ENCODE measurements at regions not wholly inside any gene's neighbourhood (a gene's known extent, or its start where the extent isn't known, plus 50 kb on each side); places are given as distances from the start of the nearest gene placed in this dataset.

DNA sequence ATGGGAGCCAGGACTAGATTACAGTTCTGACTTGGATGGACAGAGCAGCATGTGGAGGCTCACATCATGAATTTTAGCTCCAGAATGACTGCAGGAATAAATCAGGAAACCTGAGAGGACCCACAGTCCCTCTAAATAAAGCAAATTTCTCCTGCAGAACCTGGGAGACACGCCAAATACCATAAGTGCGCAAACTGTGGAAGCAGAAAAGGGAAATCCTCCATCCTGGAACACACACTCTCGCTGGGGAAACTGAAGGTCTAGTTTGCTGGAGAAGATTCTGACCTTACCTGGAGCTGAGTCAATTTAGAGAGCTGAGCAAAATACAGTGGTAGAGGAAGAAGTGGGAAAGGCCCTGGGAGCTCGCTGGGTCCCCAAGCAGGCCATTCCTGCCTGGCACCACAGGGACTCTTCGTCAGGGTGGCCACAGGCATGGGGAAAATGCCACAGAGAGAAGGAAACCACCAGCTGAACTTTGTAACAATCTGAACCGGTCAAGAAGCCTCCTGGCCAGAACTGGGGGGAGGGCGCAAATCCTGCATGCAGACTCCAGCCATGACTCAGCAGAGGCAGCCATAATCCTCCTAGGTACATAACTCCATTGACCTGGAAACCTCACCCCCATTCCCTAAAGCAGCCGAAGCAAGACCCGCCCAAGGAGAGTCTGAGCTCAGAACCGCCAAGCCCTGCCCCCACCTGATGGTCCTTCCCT lies 390.9 kb downstream of the LRRC70 start:
- H3K79me2 ChIP-seq (ENCODE audit: control insufficient read depth, insufficient read depth, low read length, unreplicated experiment): no peaks in the 10 kb centered on the region
- H3K27ac ChIP-seq (ENCODE audit: low read depth, low read length): no peak overlapping the region
- no peaks in the 10 kb centered on the region for H3K27me3 ChIP-seq (ENCODE audit: insufficient read depth, low read length)
- no peak overlapping the region for H3K4me3 ChIP-seq (ENCODE audit: low read depth, low read length)
- no peaks in the 10 kb centered on the region for H3K4me1 ChIP-seq (ENCODE audit: control insufficient read depth, insufficient read depth, low read length, unreplicated experiment)
- no peak overlapping the region for H2AFZ ChIP-seq (ENCODE audit: low read length, unreplicated experiment)
- H3K36me3 ChIP-seq (ENCODE audit: insufficient read depth, low read length): no peaks in the 10 kb centered on the region

- H2AFZ ChIP-seq (ENCODE audit: low read length, unreplicated experiment): no peak overlapping the region
- no peaks in the 10 kb centered on the region for H3K79me2 ChIP-seq (ENCODE audit: control insufficient read depth, insufficient read depth, low read length, unreplicated experiment)
- no peaks in the 10 kb centered on the region for H3K4me1 ChIP-seq (ENCODE audit: control insufficient read depth, insufficient read depth, low read length, unreplicated experiment)
- no peak overlapping the region for H3K4me3 ChIP-seq (ENCODE audit: low read depth, low read length)
- H3K27ac ChIP-seq (ENCODE audit: low read depth, low read length): no peak overlapping the region
- H3K27me3 ChIP-seq (ENCODE audit: insufficient read depth, low read length): no peaks in the 10 kb centered on the region
- H3K36me3 ChIP-seq (ENCODE audit: insufficient read depth, low read length): no peaks in the 10 kb centered on the region
These were observed 385.8 kb downstream of the LRRC70 start for GRCh38 chr5:62964428-62964827.

- Histone ChIP-seq H3K27ac (ENCODE audit: low read depth, low read length) (no peak overlapping the region), H3K27me3 (ENCODE audit: insufficient read depth, low read length) (no peaks in the 10 kb centered on the region), H3K4me1 (ENCODE audit: control insufficient read depth, insufficient read depth, low read length, unreplicated experiment) (no peaks in the 10 kb centered on the region), H3K79me2 (ENCODE audit: control insufficient read depth, insufficient read depth, low read length, unreplicated experiment) (no peaks in the 10 kb centered on the region), H3K4me3 (ENCODE audit: low read depth, low read length) (no peak overlapping the region), H2AFZ (ENCODE audit: low read length, unreplicated experiment) (no peak overlapping the region), H3K36me3 (ENCODE audit: insufficient read depth, low read length) (no peaks in the 10 kb centered on the region)
These were observed 382.2 kb downstream of the LRRC70 start for GRCh38 chr5:62960781-62961180.

- Histone ChIP-seq H3K36me3 (ENCODE audit: insufficient read depth, low read length) (no peaks in the 10 kb centered on the region), H2AFZ (ENCODE audit: low read length, unreplicated experiment) (no peak overlapping the region), H3K4me1 (ENCODE audit: control insufficient read depth, insufficient read depth, low read length, unreplicated experiment) (no peaks in the 10 kb centered on the region), H3K27ac (ENCODE audit: low read depth, low read length) (no peak overlapping the region), H3K4me3 (ENCODE audit: low read depth, low read length) (no peak overlapping the region), H3K27me3 (ENCODE audit: insufficient read depth, low read length) (no peaks in the 10 kb centered on the region), H3K79me2 (ENCODE audit: control insufficient read depth, insufficient read depth, low read length, unreplicated experiment) (no peaks in the 10 kb centered on the region)
These were observed 378.0 kb downstream of the LRRC70 start for GRCh38 chr5:62956597-62956996.

GRCh38 chr5:62954578-62954977 lies 376.0 kb downstream of the LRRC70 start:
- Histone ChIP-seq H3K36me3 (ENCODE audit: insufficient read depth, low read length) (no peaks in the 10 kb centered on the region), H3K27me3 (ENCODE audit: insufficient read depth, low read length) (no peaks in the 10 kb centered on the region), H3K27ac (ENCODE audit: low read depth, low read length) (no peak overlapping the region), H3K79me2 (ENCODE audit: control insufficient read depth, insufficient read depth, low read length, unreplicated experiment) (no peaks in the 10 kb centered on the region), H2AFZ (ENCODE audit: low read length, unreplicated experiment) (no peak overlapping the region), H3K4me3 (ENCODE audit: low read depth, low read length) (no peak overlapping the region), H3K4me1 (ENCODE audit: control insufficient read depth, insufficient read depth, low read length, unreplicated experiment) (no peaks in the 10 kb centered on the region)

GRCh38 chr5:62948301-62948700 lies 369.7 kb downstream of the LRRC70 start:
- no peak overlapping the region for H2AFZ ChIP-seq (ENCODE audit: low read length, unreplicated experiment)
- no peak overlapping the region for H3K4me3 ChIP-seq (ENCODE audit: low read depth, low read length)
- no peak overlapping the region for H3K27ac ChIP-seq (ENCODE audit: low read depth, low read length)
- H3K36me3 ChIP-seq (ENCODE audit: insufficient read depth, low read length): no peaks in the 10 kb centered on the region
- H3K27me3 ChIP-seq (ENCODE audit: insufficient read depth, low read length): no peaks in the 10 kb centered on the region
- H3K4me1 ChIP-seq (ENCODE audit: control insufficient read depth, insufficient read depth, low read length, unreplicated experiment): no peaks in the 10 kb centered on the region
- no peaks in the 10 kb centered on the region for H3K79me2 ChIP-seq (ENCODE audit: control insufficient read depth, insufficient read depth, low read length, unreplicated experiment)

DNA sequence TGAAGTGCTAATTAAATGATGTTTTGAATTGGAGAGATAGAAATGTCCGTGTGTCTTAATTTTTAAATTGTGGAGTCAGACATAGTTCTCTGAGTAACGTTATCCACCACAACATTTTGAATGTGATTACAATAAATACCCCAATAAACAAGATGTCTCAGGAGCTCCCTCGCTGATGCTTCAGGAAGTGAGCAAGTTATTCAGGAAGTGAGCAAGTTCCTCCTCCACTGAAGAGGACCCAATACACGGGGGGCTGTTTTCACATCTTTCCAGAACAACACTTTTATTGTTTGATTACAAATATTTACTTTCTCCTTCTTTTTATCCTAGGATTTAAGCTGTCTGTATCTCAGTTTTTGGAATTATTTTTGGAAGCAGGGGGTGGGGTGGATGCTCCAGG lies 363.8 kb downstream of the LRRC70 start:
- H3K4me1 ChIP-seq (ENCODE audit: control insufficient read depth, insufficient read depth, low read length, unreplicated experiment): no peaks in the 10 kb centered on the region
- H2AFZ ChIP-seq (ENCODE audit: low read length, unreplicated experiment): no peak overlapping the region
- H3K27ac ChIP-seq (ENCODE audit: low read depth, low read length): no peak overlapping the region
- no peaks in the 10 kb centered on the region for H3K27me3 ChIP-seq (ENCODE audit: insufficient read depth, low read length)
- no peaks in the 10 kb centered on the region for H3K79me2 ChIP-seq (ENCODE audit: control insufficient read depth, insufficient read depth, low read length, unreplicated experiment)
- no peaks in the 10 kb centered on the region for H3K36me3 ChIP-seq (ENCODE audit: insufficient read depth, low read length)
- no peak overlapping the region for H3K4me3 ChIP-seq (ENCODE audit: low read depth, low read length)

- no peak overlapping the region for H3K27ac ChIP-seq (ENCODE audit: low read depth, low read length)
- no peaks in the 10 kb centered on the region for H3K36me3 ChIP-seq (ENCODE audit: insufficient read depth, low read length)
- H3K4me1 ChIP-seq (ENCODE audit: control insufficient read depth, insufficient read depth, low read length, unreplicated experiment): no peaks in the 10 kb centered on the region
- no peak overlapping the region for H2AFZ ChIP-seq (ENCODE audit: low read length, unreplicated experiment)
- no peaks in the 10 kb centered on the region for H3K27me3 ChIP-seq (ENCODE audit: insufficient read depth, low read length)
- H3K4me3 ChIP-seq (ENCODE audit: low read depth, low read length): no peak overlapping the region
- no peaks in the 10 kb centered on the region for H3K79me2 ChIP-seq (ENCODE audit: control insufficient read depth, insufficient read depth, low read length, unreplicated experiment)
These were observed 360.3 kb downstream of the LRRC70 start for GRCh38 chr5:62938927-62939326.

GRCh38 chr5:62937661-62938558 lies 359.3 kb downstream of the LRRC70 start:
- no peaks in the 10 kb centered on the region for H3K4me1 ChIP-seq (ENCODE audit: control insufficient read depth, insufficient read depth, low read length, unreplicated experiment)
- no peak overlapping the region for H3K27ac ChIP-seq (ENCODE audit: low read depth, low read length)
- no peak overlapping the region for H3K4me3 ChIP-seq (ENCODE audit: low read depth, low read length)
- no peak overlapping the region for H2AFZ ChIP-seq (ENCODE audit: low read length, unreplicated experiment)
- H3K36me3 ChIP-seq (ENCODE audit: insufficient read depth, low read length): no peaks in the 10 kb centered on the region
- H3K27me3 ChIP-seq (ENCODE audit: insufficient read depth, low read length): no peaks in the 10 kb centered on the region
- H3K79me2 ChIP-seq (ENCODE audit: control insufficient read depth, insufficient read depth, low read length, unreplicated experiment): no peaks in the 10 kb centered on the region

DNA sequence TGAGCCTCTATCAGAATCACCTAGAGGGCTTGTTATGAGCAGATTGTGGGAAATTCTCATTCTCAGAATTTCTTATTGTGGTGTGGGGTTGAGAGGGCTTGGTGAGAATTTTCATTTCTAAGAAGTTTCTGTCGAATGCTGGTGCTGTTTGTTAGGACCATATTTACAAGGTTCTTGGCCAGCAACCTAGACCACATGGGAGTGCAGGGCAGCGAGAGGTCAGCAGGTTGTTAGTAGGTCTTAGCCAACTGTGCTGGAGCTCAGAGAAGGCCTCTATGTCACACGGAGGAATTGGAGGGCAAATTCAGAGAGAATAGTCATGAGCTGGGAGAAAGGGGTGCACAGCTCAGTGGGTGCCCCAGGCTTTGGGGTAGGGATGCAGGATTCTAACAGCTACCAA lies 357.0 kb downstream of the LRRC70 start:
- H3K4me3 ChIP-seq (ENCODE audit: low read depth, low read length): no peak overlapping the region
- H3K36me3 ChIP-seq (ENCODE audit: insufficient read depth, low read length): no peaks in the 10 kb centered on the region
- no peak overlapping the region for H2AFZ ChIP-seq (ENCODE audit: low read length, unreplicated experiment)
- H3K4me1 ChIP-seq (ENCODE audit: control insufficient read depth, insufficient read depth, low read length, unreplicated experiment): no peaks in the 10 kb centered on the region
- no peaks in the 10 kb centered on the region for H3K79me2 ChIP-seq (ENCODE audit: control insufficient read depth, insufficient read depth, low read length, unreplicated experiment)
- H3K27ac ChIP-seq (ENCODE audit: low read depth, low read length): no peak overlapping the region
- H3K27me3 ChIP-seq (ENCODE audit: insufficient read depth, low read length): no peaks in the 10 kb centered on the region

- no peaks in the 10 kb centered on the region for H3K27me3 ChIP-seq (ENCODE audit: insufficient read depth, low read length)
- no peaks in the 10 kb centered on the region for H3K79me2 ChIP-seq (ENCODE audit: control insufficient read depth, insufficient read depth, low read length, unreplicated experiment)
- no peaks in the 10 kb centered on the region for H3K36me3 ChIP-seq (ENCODE audit: insufficient read depth, low read length)
- no peak overlapping the region for H2AFZ ChIP-seq (ENCODE audit: low read length, unreplicated experiment)
- H3K4me3 ChIP-seq (ENCODE audit: low read depth, low read length): no peak overlapping the region
- no peaks in the 10 kb centered on the region for H3K4me1 ChIP-seq (ENCODE audit: control insufficient read depth, insufficient read depth, low read length, unreplicated experiment)
- no peak overlapping the region for H3K27ac ChIP-seq (ENCODE audit: low read depth, low read length)
These were observed 355.7 kb downstream of the LRRC70 start for GRCh38 chr5:62934319-62934718.
